ENCODE measurements at regions not wholly inside any gene's neighbourhood (a gene's known extent, or its start where the extent isn't known, plus 50 kb on each side); places are given as distances from the start of the nearest gene placed in this dataset.
"Not testable (repeated sequence)": the region's sequence is repeated elsewhere in the genome, so short reads cannot be mapped to it uniquely, and the experiment has no call there.

GRCh38 chr21:31785237-31786163, 53.6 kb upstream of the SCAF4 start:
- H3K9ac ChIP-seq (ENCODE audit: low read length); BruUV-seq (replicated peaks); H3K36me3 ChIP-seq (ENCODE audit: control insufficient read depth in 1 of 2, insufficient read depth in 2 of 2, low read length in 2 of 2); H2AFZ ChIP-seq (ENCODE audit: low read depth, low read length, poor library complexity, severe bottlenecking); H3K4me3 ChIP-seq (replicated peaks in 1 of 2; ENCODE audit: low read depth in 1 of 2, low read length in 2 of 2); H3K9me3 ChIP-seq (ENCODE audit: control insufficient read depth in 1 of 2, insufficient read depth in 1 of 2, low read depth in 1 of 2, low read length in 2 of 2); POLR2A ChIA-PET; H3K27ac ChIP-seq (ENCODE audit: low read depth, low read length); H3K4me1 ChIP-seq (ENCODE audit: control insufficient read depth in 1 of 2, insufficient read depth in 2 of 2, low read length in 2 of 2); H3K9me2 ChIP-seq (ENCODE audit: insufficient read depth); H3K27me3 ChIP-seq (ENCODE audit: insufficient read depth, low read length); H4K20me1 ChIP-seq (ENCODE audit: insufficient read depth); H3K79me2 ChIP-seq (ENCODE audit: insufficient read depth, low read length): not testable (repeated sequence)
- TF ChIP-seq, protein P1, sequence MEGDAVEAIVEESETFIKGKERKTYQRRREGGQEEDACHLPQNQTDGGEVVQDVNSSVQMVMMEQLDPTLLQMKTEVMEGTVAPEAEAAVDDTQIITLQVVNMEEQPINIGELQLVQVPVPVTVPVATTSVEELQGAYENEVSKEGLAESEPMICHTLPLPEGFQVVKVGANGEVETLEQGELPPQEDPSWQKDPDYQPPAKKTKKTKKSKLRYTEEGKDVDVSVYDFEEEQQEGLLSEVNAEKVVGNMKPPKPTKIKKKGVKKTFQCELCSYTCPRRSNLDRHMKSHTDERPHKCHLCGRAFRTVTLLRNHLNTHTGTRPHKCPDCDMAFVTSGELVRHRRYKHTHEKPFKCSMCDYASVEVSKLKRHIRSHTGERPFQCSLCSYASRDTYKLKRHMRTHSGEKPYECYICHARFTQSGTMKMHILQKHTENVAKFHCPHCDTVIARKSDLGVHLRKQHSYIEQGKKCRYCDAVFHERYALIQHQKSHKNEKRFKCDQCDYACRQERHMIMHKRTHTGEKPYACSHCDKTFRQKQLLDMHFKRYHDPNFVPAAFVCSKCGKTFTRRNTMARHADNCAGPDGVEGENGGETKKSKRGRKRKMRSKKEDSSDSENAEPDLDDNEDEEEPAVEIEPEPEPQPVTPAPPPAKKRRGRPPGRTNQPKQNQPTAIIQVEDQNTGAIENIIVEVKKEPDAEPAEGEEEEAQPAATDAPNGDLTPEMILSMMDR (IDR thresholded peaks at IDR 0.05 in 2 of 3, conservative IDR thresholded peaks at IDR 0.05 in 1 of 3; ENCODE audit: borderline replicate concordance in 1 of 3, insufficient read depth in 1 of 3, low read depth in 2 of 3, low read length in 2 of 3), result peak; percentile 41 to 87 (median 75); a peak in 5 of 6 replicates
- peak; percentile 55 for TF ChIP-seq RAD21 (IDR thresholded peaks at IDR 0.05; ENCODE audit: low read depth)
- peak overlapping the region; percentile 18; the same call in 1 of the 2 replicates for H3K4me2 ChIP-seq (ENCODE audit: low read length)
- CTCF ChIA-PET, result interaction anchor here (0.7 to 1.4 kb wide), 11 partner anchors 11 to 816 kb away, joined by 3 to 39 read pairs (median 5); partner anchors contain the start of gene MIS18A
- intact Hi-C loops (cut with micrococcal nuclease), result loop anchor here (2.0 kb wide), 1 partner anchor 473 kb away; no protein-coding TSS in a partner anchor
- DNase-seq (ENCODE audit: low read depth, low spot score), result peak; percentile 63
- RAD21 ChIA-PET (ENCODE audit: low non-redundant PET in 1 of 2, low total read pairs in 2 of 2, uncharacterized antibody in 2 of 2, unreplicated experiment in 2 of 2), result interaction anchor here in 1 of 2 experiments (0.6 kb wide), 1 partner anchor 986 kb away, joined by 3 read pairs; the partner anchor contains the start of gene PAXBP1
- peak; percentile 90 for ATAC-seq

DNA sequence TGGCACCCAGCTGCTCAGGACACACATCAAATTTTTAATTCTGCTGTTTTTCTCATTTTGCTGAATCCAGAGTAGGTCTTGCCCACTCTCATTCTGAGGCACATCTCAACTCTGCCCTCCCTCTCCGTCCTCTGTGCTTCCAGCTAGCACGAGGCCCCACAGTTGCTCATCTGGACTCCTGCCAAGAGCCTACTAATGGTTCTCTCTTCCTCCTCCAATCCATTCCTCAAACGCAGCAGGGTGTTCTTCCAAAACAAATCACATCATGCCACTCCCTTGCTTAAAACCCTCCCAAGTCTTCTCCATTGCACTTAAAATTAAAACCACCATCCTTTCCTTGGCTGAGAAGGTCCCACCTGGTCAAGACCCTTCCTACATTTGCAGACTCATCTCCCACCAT, 49.8 kb upstream of the SCAF4 start:
- H3K27ac ChIP-seq (ENCODE audit: low read depth, low read length), result no peak overlapping the region
- no peaks in the 10 kb centered on the region for H4K20me1 ChIP-seq (ENCODE audit: insufficient read depth)
- ChIA-PET CTCF (interaction anchor here (0.8 to 2.5 kb wide), 5 partner anchors 10 to 819 kb away, joined by 3 to 19 read pairs (median 10); no protein-coding TSS in a partner anchor), POLR2A (no interaction called here), RAD21 (ENCODE audit: low non-redundant PET in 1 of 2, low total read pairs in 2 of 2, uncharacterized antibody in 2 of 2, unreplicated experiment in 2 of 2) (interaction anchor here in 1 of 2 experiments (1.2 kb wide), 1 partner anchor 476 kb away, joined by 4 read pairs; no protein-coding TSS in a partner anchor)
- no peaks in the 10 kb centered on the region for H3K36me3 ChIP-seq (ENCODE audit: control insufficient read depth in 1 of 2, insufficient read depth in 2 of 2, low read length in 2 of 2)
- no peak overlapping the region for H3K4me2 ChIP-seq (ENCODE audit: low read length)
- DNase-seq (ENCODE audit: low read depth, low spot score) (no peak), ATAC-seq (no peak)
- no peak overlapping the region for H2AFZ ChIP-seq (ENCODE audit: low read depth, low read length, poor library complexity, severe bottlenecking)
- no peak overlapping the region for H3K9ac ChIP-seq (ENCODE audit: low read length)
- no peaks in the 10 kb centered on the region for H3K27me3 ChIP-seq (ENCODE audit: insufficient read depth, low read length)
- no TSS peak for BruUV-seq (replicated peaks)
- intact Hi-C loops (cut with micrococcal nuclease), result loop anchor here (2.0 kb wide), 1 partner anchor 819 kb away; no protein-coding TSS in a partner anchor
- no peaks in the 10 kb centered on the region for H3K9me3 ChIP-seq (ENCODE audit: control insufficient read depth in 1 of 2, insufficient read depth in 1 of 2, low read depth in 1 of 2, low read length in 2 of 2)
- H3K4me3 ChIP-seq (replicated peaks in 1 of 2; ENCODE audit: low read depth in 1 of 2, low read length in 2 of 2), result no peak overlapping the region
- no peaks in the 10 kb centered on the region for H3K4me1 ChIP-seq (ENCODE audit: control insufficient read depth in 1 of 2, insufficient read depth in 2 of 2, low read length in 2 of 2)
- TF ChIP-seq, protein P2, sequence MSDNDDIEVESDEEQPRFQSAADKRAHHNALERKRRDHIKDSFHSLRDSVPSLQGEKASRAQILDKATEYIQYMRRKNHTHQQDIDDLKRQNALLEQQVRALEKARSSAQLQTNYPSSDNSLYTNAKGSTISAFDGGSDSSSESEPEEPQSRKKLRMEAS (IDR thresholded peaks at IDR 0.05), result no peak
- TF ChIP-seq JUND (IDR thresholded peaks at IDR 0.05), result no peak
- TF ChIP-seq ELF1 (IDR thresholded peaks at IDR 0.05; ENCODE audit: borderline replicate concordance, low read depth), result no peak
- no peak for TF ChIP-seq EZH2phosphoT487 (IDR thresholded peaks at IDR 0.05; ENCODE audit: borderline replicate concordance)
- TF ChIP-seq ZBTB33 (IDR thresholded peaks at IDR 0.05; ENCODE audit: extremely low read depth, insufficient replicate concordance, low read length), result no peak
- TF ChIP-seq YY1 (IDR thresholded peaks at IDR 0.05; ENCODE audit: extremely low read depth, insufficient replicate concordance, low read depth, low read length), result no peak
- TF ChIP-seq EGR1 (IDR thresholded peaks at IDR 0.05; ENCODE audit: low read depth), result no peak
- TF ChIP-seq, protein P3, sequence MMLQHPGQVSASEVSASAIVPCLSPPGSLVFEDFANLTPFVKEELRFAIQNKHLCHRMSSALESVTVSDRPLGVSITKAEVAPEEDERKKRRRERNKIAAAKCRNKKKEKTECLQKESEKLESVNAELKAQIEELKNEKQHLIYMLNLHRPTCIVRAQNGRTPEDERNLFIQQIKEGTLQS (IDR thresholded peaks at IDR 0.05), result no peak
- no peaks in the 10 kb centered on the region for H3K9me2 ChIP-seq (ENCODE audit: insufficient read depth)
- no peaks in the 10 kb centered on the region for H3K79me2 ChIP-seq (ENCODE audit: insufficient read depth, low read length)

Data from HCT116 (cell line).